HG03354 (cell line): ENCODE measurements at regions not wholly inside any gene's neighbourhood (a gene's known extent, or its start where the extent isn't known, plus 50 kb on each side); places are given as distances from the start of the nearest gene placed in this dataset.

ENCODE experiments used
- ATAC-seq: cut with Tn5 transposase; IDR thresholded peaks from one replicate; pipeline ENCODE4 v1.9.1; 2021; ENCODE audit warnings: mild to moderate bottlenecking; ENCODE audit not compliant: unreplicated experiment, poor library complexity, severe bottlenecking

DNA sequence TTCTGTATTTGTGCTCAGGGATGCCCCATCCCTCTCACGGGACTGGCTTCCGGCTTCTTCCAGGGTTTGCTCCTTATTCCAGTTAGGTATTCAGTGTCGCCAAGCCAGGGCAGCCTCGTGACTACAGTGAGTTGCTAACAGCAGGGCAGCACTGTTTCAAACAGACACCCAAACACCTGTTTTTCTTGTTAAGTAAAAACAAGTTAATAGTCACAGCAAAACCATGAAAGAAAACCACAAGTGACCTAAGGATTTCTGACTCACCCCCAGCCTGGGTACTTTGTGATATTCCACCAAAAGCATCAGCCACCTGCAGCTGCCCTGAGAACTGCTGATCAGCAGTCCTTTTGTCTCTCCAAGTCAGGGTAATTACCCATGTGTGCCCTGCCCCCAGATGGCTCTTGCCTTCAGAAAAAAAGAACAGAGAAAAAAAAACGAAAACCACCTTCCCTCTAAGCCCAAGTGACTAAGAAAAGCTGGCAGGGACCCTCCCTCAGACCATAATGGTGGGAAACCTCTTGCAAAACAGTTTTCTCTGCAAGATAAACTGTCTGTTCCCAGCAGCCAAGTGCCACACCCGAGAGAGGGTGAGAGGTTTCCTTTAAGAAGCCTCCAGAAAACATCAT lies 178.2 kb downstream of the ANAPC1 start:
- peak; percentile 89 for ATAC-seq

DNA sequence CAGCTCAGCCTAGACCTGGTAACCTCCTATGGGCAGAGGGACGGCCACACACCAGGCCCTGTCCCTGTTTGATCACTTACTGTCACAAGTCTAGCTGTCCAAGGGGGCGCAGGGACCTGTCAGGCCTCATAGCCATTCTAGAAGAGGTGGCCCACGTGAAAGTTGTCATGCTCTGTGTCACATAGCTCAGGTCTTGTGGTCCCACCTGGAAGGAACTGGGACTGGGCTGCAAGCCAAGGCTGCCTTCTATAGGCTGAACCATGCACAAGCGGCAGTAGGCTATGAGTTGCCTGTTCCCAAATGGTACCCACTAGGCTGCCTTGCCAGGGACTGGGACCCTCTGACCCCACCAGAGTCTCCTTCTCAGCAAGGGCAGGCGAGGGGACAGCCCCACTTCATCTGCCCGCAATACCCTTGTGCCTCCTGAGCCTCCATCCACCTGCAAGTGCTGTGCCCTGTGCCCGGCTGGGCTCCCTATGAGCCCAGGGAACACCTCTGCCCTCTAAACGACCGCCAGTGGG lies 177.5 kb downstream of the ANAPC1 start:
- peak; percentile 14 for ATAC-seq

DNA sequence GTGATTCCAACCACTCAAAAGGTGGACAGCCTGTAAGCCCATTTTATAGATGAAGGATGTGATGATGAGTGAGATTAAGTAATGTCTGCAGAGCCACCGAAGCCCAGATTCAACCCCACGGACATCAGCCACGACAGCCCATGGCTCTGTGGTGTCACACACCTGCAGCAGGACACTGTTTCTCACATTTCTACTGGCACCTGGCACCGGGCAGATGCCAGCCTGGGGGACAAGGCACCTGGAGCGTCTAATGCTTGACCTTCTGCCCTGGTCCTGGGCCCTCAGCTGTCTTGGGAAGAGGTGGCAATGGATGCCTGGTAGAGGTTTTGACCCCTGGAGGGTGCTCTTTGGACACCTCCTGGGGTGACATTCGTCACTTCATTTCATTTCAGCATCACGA lies 176.3 kb downstream of the ANAPC1 start:
- ATAC-seq: no peak

DNA sequence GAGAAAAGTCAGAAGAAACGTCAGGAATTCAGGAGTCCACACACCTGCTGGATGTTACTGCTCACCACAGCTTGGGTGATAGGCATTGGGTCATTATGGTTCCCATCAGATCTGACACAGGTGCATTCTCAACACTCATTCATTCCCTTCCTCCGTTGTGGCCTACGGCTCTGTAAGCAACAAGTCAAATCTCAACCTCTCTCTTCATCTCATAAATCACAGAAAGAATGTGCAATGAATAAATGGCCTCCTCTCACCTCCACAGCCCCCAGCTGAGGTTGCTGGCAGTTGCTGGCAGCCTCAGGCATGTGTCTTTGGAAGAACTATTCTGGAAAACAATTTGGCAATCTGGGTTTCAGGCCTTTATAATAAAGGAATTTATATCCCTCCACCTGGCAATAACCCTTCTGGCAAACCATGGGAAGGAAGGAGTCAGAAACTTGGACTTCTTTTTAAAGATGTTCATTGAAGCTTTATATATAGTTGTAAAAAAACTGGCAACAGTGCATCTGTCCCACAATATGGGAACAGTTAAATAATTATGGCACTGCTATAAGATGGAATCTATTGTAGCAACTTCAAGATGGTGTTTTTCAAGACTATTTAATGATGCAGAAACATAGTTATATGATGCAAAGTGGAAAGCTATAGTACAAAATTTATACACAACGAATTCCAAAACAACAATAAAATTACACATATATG lies 175.4 kb downstream of the ANAPC1 start:
- no peak for ATAC-seq

DNA sequence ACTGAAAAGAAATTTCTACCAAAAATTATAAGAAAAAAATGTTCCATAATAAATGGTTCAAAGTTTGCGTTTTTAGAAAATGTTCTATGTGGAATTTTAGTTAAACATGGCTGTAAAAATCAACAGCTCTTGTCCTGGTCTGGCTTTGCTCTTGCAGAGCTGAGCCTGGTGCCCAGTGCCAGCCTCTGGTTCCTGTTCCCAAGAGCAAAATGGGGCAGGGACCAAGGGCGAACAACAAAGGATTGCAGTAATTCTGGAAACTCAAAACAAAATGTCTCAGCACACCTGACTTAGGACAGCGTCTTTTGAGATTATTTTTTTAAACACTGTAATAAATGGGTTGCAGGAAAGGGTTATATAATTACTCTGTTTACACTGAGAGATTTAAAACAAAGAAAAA lies 174.7 kb downstream of the ANAPC1 start:
- ATAC-seq: no peak

DNA sequence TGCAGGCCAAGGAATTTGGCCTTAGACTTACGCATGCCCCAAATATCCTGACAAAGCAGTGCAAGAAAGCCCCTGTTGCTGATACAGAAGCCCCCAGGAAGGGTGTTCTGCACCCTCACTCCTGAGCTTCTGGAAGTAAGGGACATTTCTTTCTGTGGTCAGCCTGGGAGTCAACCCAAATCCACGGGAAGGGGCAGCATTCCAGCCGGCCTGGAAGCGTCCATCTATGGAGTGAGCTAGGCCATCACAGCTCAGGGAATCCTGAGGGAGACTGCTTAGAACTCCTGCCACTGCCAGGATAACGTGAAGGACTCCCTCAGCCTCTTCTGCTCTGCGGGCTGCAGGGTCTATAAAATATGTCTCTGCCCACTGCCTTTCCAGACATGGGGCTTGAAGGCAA lies 173.9 kb downstream of the ANAPC1 start:
- no peak for ATAC-seq

DNA sequence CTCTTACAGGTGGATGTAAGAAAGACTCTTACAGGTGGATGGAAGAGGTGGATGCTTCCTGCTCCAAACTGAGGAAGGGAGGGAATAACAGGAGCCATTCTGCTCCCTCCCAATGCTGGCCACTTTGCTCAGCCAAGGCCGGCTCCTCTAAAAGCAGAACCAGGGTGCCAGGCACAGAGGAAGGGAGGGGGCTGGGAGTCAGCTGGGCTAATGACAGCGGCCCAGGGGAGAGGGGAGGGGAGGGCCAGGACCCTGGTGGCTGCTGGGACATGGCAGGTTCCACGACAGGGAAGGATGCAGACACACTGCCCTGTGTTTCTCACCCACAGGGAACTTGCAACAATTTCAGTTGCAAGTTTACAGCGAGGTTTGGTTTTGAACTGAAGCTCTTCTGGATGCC lies 173.4 kb downstream of the ANAPC1 start:
- no peak for ATAC-seq

DNA sequence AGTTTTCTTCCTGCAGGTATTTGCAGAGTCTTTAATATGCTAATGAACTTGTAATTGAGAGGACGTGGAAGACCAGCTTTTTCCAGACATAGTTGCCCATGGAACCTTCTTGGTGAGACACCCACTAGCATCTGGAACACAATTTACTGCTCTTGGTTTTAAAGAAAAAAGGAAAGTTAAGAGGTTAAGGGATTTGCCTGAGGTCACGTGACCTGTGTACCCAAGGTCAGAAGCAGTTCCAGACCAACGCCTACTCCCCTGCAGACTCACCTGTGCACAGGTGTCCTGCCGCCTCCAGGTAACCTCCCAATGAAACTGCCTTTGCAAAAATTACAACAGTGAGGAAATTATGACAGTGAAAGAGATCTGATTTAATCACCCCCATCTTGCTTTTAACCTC lies 172.7 kb downstream of the ANAPC1 start:
- no peak for ATAC-seq

DNA sequence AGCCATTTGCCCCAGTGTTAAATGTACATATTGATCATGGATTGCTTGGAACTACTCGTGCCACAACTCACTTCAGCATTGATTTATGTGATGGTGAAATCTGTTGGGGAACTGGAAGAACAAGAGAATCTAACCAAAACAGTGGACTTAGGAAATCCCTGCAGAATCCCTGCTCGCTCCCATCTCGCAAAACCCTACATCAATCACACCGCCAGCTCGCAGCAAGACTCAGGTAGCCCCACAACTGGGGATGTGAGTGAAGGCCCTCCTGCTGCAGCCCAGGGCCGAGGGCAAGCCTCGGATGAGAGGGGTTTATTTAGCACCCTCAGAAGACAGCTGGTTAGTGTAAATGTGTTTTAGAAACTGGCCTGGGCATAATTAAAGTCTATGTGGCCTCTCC lies 171.6 kb downstream of the ANAPC1 start:
- ATAC-seq: no peak

DNA sequence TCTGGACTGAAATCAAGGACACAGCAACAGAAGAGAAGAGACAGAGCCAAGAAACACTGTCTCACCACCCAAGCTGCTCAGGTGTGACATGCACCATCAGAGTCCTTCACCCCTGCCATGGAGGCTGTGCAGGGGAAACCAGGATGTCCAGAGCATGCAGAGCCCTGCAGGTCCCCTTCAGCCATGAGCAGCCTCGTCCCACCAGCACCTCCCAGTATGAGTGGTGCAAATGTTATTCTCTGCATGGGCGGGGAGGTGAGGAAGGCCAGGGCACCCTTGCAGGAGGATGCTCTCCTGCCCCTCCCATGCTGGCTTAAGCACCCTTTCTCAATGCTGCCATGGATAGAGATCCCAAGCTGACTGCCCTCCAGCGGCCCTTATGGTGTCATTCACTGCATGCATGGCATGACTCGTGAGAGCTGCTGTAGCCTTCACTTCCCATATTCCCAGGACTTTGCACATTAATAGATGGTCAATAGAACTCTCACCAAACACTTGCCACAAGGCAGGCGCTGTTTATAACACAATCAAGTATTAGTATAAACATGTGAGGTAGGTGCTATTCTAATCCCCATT lies 171.0 kb downstream of the ANAPC1 start:
- ATAC-seq: no peak

DNA sequence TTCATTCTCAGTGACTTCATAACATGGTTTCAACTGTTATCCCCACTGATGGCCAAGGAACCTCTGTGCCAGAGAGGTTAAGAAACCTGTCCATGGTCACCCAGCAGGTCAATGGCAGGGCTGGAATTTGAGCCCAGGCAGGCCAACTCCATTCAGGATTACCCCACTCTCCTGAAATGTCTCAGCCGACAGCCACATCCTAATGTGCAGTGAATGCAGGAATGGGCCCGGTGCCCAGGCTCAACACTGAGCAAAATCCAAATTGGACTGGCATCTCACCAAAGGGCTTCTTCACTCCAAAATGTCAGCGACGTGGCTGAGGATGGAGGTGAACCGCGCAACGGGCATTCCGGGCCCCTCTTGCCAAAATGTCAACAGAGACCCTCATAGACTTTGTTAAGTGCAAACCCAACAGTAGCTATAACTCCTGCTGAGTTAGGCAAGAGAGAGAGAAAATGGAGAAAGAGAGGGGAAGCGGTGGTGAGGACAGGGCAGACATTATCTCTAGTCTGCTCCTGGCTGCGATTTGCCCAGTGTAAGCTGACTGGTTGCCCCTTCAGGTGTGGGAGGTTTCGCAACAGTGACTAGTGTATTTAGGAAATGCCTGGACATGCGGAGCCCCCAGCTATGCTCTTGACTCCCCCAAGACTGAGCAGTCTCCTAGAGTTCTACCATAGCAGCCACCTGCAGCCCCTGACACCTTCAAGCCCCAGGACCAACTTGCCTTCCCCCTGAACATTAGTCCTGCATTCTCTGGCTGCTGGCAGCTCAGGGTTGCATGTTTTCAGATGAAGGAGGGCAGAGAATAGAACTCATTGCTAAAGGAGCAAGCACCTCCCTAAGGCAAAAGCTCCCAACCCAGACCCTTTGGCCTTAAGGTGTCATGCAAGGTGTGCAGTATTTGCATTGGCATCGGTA lies 167.7 kb downstream of the ANAPC1 start:
- no peak for ATAC-seq

DNA sequence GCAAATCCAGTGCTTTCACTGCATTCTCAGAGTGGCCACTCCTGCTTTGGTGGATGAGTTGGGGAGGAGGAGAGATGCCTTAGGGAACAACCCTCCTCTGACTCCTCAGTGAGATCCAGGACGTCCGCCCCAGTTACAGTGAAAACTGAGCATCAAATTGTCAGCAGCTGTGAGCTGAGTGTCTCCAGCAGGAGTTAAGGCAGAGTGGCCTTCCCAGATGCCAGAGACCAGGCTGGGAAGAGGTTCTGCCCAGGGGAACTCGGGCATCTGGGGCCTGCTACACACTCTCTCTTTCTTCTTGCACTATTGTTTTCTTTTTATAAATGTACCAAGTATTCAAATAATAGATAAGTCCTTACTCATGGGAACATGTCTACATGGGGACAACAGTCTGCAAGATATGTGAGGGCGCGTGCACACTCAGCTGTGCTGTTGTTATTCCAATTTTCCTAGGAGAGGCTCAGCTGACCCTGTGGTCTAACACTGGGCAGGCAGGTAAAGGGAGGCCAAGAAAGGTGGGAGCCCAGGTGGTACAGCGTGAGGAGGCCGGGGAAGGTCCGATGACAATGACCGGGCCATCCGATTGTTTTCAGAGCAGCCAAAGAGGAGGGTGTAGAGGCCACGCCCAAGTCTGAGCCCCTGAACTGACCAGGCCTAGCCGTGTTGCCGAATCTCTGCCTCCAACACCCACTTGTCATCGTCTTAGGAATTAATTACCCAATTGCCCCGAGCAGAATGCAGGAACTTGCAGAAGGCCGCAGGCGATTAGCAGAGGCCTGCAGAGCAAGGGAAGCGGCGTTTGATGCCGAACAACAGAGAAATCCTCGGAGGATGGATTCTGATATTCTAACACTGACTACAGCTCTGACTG lies 166.9 kb downstream of the ANAPC1 start:
- ATAC-seq: no peak
